Hematopoietic multipotent progenitor cell treated with erythropoietin and hydrocortisone succinate and interleukin-3 and kit ligand, for 4 days (in vitro differentiated cells): ENCODE measurements at regions not wholly inside any gene's neighbourhood (a gene's known extent, or its start where the extent isn't known, plus 50 kb on each side); places are given as distances from the start of the nearest gene placed in this dataset.

Source experiments
- DNase-seq: peaks from one replicate; pipeline ENCODE4 v3.0.0-alpha.2; 2015

DNA sequence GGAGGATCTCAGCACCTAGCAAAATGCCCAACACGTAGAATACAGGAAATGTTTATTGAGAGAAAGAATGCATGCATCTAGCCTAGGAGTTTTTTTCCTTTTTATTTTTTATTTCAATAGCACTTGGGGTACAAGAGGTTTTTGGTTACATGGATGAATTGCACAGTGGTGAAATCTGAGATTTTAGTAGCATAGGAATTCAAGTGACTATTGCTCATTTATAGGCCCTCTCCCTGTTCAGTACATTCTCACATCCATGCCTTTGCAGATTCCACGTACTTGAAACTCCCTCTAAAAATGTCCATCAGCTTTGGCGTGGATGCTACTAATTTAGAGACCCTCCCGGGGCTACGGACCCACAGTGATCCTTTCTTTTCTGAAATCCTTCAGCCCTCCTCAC is 61.7 kb upstream of the PIAS1 start:
- DNase-seq = no peak

DNA sequence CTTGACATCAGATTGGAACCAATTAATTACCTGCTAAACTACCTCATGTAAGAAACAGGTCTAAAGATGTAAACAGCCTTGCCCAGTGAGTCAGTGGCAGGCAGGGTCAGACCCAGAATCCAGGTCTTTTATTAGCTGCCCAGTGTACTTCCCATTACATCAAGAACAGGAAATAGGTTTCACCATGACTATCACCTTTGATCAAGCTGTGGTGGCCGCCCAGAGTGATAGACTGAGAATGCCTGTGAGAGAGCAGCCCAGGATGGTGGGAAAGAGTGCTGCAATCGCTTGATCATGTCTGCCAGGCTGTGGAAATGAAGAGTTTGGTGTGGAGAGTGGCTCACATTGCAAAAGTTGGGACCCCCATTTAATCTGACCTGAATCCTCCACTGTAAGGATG is 61.3 kb upstream of the PIAS1 start:
- DNase-seq = no peak

DNA sequence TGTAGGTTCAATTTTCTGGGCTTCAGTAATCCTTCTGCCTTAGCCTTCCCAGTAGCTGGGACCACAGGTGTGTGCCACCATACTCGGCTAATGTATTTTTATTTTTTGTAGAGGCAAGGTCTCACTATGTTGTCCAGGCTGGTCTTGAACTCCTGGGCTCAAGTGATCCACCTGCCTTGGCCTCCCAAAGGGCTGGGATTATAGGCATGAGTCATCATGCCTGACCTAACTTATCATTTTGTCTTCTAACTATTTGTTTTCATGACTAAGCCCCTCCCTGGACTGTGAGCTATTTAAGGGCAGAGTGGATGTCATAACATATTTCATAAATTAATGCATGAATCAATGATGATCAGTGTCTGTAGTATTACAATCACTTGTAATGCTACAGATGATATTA is 56.1 kb upstream of the PIAS1 start:
- DNase-seq = no peak

DNA sequence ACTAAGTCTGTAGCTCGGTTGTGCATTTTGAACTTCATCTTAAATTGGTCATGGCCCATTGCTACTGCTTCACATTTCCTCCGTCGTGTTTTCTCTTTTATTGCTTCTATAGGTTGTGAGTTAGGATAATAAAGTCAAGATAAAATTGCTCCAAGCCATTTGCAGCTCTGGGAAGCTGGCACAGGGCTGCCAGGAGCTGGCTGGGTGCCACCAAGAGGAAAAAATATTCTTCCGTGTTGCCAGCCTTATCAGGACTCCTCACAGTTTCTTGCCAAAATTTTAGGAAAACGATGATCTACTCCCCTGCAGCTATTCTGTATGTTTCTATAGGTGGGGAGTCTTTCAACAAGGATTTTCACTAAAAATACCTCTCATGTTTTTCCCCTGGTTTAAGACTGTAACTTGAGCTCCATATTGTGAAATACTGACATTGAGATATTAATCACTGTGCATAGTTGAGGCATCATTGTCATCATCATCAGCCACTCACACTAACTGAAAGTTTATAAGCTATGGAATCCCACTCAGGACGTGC is 55.4 kb upstream of the PIAS1 start:
- peak; percentile 24 for DNase-seq

DNA sequence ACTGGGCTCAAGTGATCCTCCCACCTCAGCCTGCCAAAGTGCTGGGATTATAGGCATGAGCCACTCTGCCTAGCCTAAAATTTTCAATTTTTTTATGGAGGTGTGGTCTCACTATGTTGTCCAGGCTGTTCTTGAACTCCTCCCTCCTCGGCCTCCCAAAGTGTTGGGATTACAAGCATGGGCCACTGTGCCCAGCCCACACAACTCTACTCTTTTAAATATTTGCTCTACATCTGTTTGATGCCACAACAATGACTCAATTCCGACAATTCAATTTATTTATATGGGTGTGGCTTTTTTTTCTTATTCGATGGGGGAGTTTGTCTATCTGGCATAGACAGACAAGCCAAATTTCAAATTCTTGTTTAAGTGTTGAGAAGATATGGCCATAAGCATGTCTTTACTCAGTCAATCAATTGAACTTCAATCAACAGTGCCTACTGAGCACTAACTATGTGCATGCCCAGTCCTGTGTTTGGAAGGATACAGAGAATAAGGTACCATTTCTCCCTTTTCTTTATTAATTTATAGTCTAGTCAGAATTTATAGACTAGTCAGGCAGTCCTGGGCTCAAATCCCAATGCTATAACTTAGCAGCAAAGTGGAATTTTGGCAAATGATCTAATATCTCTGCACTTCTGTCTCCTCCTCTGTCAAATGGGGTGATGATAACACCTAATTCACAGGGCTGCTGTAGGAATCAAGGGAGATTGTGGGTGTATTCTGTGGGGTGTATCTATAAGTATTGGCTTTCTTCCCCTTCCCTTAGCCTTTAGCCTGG is 54.6 kb upstream of the PIAS1 start:
- no peak for DNase-seq

DNA sequence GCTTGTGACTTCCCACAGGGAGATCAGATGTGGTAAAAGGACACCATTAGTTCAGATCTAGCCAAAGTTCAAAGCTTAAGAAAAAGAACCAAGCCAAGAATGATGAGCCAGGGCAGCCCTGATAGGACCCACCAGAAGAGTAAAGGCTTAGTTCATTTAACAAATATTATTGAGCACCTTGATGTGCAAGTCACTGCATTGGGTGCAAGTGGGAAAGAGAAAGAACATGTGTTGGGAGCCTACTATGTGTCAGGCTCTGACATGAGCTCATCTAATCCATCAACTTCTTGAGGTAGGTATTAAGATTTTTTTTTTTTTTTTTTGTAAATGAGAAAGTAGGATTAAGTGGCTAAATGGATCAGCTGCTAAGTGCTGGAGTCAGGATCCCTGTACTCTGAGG is 53.4 kb upstream of the PIAS1 start:
- DNase-seq = no peak

DNA sequence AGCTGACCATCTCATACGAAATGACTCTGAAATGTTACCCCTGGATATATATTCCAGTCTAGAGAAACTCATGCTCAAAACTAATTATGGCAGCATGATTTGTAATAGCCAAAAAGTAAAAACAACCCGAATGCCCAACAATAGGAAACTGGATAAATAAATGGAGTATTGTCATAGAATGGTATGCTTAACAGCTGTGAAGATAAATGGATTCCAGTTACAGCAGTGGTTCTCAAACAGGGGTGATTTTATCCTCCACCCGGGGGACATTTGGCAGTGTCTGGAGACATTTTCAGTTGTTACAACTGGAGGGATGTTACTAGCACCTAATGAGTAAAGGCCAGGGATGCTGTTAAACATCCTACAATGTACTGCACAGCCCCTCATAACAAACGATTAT is 52.3 kb upstream of the PIAS1 start:
- DNase-seq = no peak

DNA sequence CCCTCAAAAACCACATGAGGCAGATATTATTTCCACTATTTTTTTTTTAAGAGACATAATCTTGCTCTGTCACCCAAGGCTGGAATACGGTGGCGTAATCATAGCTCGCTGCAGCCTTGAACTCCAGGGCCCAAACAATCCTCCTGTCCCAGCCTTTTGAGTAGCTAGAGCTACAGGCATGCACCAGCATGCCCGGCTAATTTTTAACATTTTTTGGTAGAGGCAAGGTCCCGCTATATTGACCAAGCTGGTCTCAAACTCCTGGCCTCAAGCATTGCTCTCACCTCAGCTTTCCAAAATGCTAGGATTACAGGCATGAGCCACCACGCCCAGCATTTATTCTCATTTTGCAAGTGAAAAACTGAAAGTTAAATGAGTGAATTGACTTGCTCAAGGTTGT is 50.8 kb upstream of the PIAS1 start:
- no peak for DNase-seq
